ENCODE measurements at regions not wholly inside any gene's neighbourhood (a gene's known extent, or its start where the extent isn't known, plus 50 kb on each side); places are given as distances from the start of the nearest gene placed in this dataset.
"Not testable (repeated sequence)": the region's sequence is repeated elsewhere in the genome, so short reads cannot be mapped to it uniquely, and the experiment has no call there.

DNA sequence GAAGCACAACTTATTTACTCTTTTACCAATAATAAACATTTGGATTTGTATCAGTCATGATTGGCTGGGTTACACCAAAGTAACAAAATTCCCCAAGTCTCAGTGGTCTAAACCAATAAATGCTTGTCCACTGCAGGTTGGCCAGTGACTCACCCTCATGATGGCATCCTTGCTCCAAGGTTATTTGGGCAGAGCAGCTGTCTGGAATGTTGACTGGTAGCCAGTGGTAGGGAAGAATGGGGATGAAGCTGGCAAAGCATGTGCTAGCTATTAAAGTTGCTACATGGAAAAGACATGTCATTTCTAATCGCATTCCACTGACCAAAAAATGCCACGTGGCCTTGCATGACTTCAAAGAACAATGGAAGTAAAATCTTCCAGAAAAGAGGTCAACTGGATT, 1168.7 kb upstream of the CELF2 start:
- intact Hi-C loops (cut with DNase I; ENCODE audit: low total_unique reads), result no loop called here
- Histone ChIP-seq H3K4me3 (no peak overlapping the region), H3K36me3 (no peaks in the 10 kb centered on the region), H3K9me3 (peaks cover 0 to 8% (median 0%) of the 10 kb centered on the region in 3 donors), H3K4me1 (peaks cover 0 to 5% (median 0%) of the 10 kb centered on the region in 4 donors), H3K27ac (no peak overlapping the region), H3K27me3 (no peaks in the 10 kb centered on the region)
- TF ChIP-seq, protein P1, sequence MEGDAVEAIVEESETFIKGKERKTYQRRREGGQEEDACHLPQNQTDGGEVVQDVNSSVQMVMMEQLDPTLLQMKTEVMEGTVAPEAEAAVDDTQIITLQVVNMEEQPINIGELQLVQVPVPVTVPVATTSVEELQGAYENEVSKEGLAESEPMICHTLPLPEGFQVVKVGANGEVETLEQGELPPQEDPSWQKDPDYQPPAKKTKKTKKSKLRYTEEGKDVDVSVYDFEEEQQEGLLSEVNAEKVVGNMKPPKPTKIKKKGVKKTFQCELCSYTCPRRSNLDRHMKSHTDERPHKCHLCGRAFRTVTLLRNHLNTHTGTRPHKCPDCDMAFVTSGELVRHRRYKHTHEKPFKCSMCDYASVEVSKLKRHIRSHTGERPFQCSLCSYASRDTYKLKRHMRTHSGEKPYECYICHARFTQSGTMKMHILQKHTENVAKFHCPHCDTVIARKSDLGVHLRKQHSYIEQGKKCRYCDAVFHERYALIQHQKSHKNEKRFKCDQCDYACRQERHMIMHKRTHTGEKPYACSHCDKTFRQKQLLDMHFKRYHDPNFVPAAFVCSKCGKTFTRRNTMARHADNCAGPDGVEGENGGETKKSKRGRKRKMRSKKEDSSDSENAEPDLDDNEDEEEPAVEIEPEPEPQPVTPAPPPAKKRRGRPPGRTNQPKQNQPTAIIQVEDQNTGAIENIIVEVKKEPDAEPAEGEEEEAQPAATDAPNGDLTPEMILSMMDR (IDR thresholded peaks at IDR 0.05), result no peak
- DNase-seq, result no peak

DNA sequence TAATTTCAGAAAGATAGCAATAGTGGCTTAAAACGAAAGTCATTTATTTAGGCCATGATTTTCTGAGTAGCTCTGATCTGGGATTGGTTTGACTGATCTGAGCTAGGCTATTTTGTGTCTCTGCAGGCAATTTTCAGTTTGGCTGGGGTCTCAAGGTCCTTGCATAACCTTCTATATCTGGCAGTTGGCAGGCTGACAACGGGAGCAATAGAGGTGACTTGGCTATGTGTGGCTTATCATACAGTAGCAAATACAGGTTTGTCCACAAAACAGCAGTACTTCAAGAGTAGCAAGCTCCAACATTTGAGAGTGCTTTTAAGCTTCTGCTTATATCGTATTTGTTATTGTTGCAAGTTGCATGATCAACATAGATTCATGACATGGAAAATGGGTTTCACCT, 1167.3 kb upstream of the CELF2 start:
- Histone ChIP-seq H3K27me3 (no peaks in the 10 kb centered on the region), H3K36me3 (no peaks in the 10 kb centered on the region), H3K4me1 (peaks cover 0 to 5% (median 0%) of the 10 kb centered on the region in 4 donors), H3K9me3 (peaks cover 0 to 8% (median 0%) of the 10 kb centered on the region in 3 donors), H3K27ac (no peak overlapping the region), H3K4me3 (no peak overlapping the region)
- DNase-seq, result no peak
- TF ChIP-seq, protein P1 (IDR thresholded peaks at IDR 0.05), result no peak
- intact Hi-C loops (cut with DNase I; ENCODE audit: low total_unique reads), result no loop called here

DNA sequence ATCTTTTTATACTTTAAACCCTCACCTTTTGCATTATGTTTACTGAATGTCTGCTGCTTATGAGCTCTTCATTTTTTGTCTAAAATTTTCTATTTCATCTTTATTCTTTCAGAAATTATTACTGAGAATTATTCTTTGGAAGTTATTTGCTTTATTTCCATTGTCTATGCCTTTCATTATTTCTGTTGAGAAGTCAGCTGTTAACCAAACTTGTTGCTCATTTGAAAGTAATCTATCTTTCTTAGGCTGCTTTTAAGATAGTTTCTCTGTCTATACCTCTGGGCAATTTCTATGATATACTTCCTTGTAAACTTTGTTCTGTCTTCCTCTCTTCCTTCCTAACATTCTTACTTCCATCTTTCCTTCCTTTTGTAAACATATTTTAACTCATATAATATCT, 1165.9 kb upstream of the CELF2 start:
- intact Hi-C loops (cut with DNase I; ENCODE audit: low total_unique reads), result no loop called here
- H3K27ac ChIP-seq, result no peak overlapping the region
- TF ChIP-seq, protein P1 (IDR thresholded peaks at IDR 0.05), result no peak
- H3K4me3 ChIP-seq, result no peak overlapping the region
- H3K4me1 ChIP-seq, result peaks cover 0 to 5% (median 0%) of the 10 kb centered on the region in 4 donors
- H3K27me3 ChIP-seq, result no peaks in the 10 kb centered on the region
- no peaks in the 10 kb centered on the region for H3K36me3 ChIP-seq
- no peak for DNase-seq
- peaks cover 0 to 8% (median 0%) of the 10 kb centered on the region in 3 donors for H3K9me3 ChIP-seq

DNA sequence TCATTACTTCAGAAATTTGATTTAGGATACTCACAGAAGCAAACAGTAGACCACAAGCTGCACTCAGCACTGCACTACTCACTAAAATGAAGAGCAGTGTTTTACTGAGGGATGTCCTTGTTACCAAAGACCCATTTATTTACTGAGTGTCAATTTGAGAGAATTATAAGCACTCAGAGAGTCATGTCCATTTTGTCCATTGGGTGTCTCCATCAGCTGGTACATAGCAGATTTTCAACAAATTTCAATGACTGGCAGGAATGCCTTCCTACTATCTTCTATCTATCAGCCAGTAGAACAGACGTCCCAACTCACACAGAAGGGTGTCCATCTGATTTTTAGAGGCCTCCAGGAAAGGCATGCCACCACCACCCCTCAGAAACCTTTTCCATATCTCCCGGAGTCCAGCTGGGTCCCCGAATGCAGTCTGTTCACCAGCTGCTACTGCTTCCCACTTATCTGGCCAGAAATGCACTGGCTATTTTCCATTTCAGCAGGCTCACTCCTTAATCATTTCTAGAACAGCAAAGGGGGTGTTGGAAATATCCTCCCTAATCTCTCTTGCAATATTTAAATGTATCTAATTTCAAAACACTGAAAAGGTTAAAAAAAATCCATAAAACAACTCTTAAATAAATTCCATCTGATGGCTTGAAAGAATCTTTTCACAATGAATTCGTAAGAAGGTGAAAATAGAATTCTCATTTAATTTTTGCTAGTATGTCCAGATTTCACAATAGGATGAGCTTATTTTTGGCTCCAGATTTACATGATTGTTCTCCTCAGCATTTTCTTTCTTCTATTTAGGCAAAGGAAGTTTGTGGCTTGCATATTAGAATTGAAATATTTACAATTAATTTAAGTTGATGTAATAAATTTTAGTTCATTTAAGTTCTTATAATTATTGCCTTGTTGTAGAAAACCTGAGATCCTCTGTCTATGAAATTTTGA, 1164.0 kb upstream of the CELF2 start:
- Histone ChIP-seq H3K4me3 (no peak overlapping the region), H3K27me3 (no peaks in the 10 kb centered on the region), H3K4me1 (peaks cover 0 to 5% (median 0%) of the 10 kb centered on the region in 4 donors), H3K36me3 (no peaks in the 10 kb centered on the region), H3K9me3 (peaks cover 0 to 8% (median 0%) of the 10 kb centered on the region in 3 donors), H3K27ac (no peak overlapping the region)
- TF ChIP-seq, protein P1 (IDR thresholded peaks at IDR 0.05), result peak; percentile 28 to 34
- intact Hi-C loops (cut with DNase I; ENCODE audit: low total_unique reads), result no loop called here
- no peak for DNase-seq

DNA sequence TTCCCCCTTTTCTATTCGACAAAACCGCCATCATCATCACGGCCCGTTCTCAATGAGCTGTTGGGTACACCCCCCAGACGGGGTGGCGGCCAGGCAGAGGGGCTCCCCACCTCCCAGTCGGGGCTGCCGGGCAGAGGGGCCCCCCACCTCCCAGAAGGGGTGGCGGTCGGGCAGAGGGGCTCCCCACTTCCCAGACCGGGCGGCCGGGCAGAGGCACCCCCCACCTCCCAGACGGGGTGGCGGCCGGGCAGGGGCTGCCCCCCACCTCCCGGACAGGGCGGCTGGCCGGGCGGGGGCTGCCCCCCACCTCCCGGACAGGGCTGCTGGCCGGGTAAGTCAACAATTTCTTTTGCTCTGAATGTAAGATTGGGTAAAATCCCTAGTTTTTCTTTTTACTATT, 1162.2 kb upstream of the CELF2 start:
- intact Hi-C loops (cut with DNase I; ENCODE audit: low total_unique reads); H3K36me3 ChIP-seq; H3K27me3 ChIP-seq; H3K27ac ChIP-seq; H3K4me3 ChIP-seq; H3K4me1 ChIP-seq; H3K9me3 ChIP-seq; DNase-seq: not testable (repeated sequence)

DNA sequence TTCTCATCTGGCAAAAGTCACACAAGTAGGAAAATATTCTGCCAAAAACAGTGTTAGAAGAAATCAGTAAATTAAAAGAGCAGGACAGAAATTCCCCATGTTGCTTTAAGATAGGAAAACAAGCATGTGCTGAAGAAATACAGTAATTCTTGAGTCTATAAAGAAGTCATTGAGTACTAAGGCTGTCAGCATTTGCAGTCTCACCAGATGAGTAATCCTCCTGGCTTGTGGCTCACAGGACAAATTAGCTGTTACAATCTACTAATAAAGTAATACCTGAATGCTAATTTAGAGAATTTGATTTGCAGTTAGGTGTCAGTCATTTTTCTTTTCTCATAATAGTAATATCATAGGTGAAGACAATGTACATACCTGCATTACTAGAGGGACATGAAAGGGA, 1158.9 kb upstream of the CELF2 start:
- no peaks in the 10 kb centered on the region for H3K4me1 ChIP-seq
- H3K36me3 ChIP-seq, result no peaks in the 10 kb centered on the region
- H3K4me3 ChIP-seq, result no peak overlapping the region
- H3K27ac ChIP-seq, result no peak overlapping the region
- no peaks in the 10 kb centered on the region for H3K27me3 ChIP-seq
- TF ChIP-seq, protein P1 (IDR thresholded peaks at IDR 0.05), result no peak
- DNase-seq, result no peak
- intact Hi-C loops (cut with DNase I; ENCODE audit: low total_unique reads), result no loop called here
- H3K9me3 ChIP-seq, result no peaks in the 10 kb centered on the region

Measured in tibial artery (tissue), 4 donors.